Brain pericyte (primary cell): ENCODE measurements at regions not wholly inside any gene's neighbourhood (a gene's known extent, or its start where the extent isn't known, plus 50 kb on each side); places are given as distances from the start of the nearest gene placed in this dataset.

Experiments
- DNase-seq: peaks from one replicate; pipeline ENCODE4 v3.0.0-alpha.2; 2012; ENCODE audit warnings: low read depth, low spot score

GRCh38 chr16:54484700-54485099, 198.1 kb upstream of the IRX3 start:
- no peak for DNase-seq

GRCh38 chr16:54482892-54483574, 196.4 kb upstream of the IRX3 start:
- no peak for DNase-seq

GRCh38 chr16:54480429-54480828, 193.8 kb upstream of the IRX3 start:
- DNase-seq = no peak

GRCh38 chr16:54479546-54479945, 193.0 kb upstream of the IRX3 start:
- no peak for DNase-seq

GRCh38 chr16:54477714-54478113, 191.1 kb upstream of the IRX3 start:
- peak; percentile 60 for DNase-seq

- DNase-seq = no peak
These were observed 188.5 kb upstream of the IRX3 start for GRCh38 chr16:54475019-54475601.

GRCh38 chr16:54473226-54473993, 186.8 kb upstream of the IRX3 start:
- no peak for DNase-seq

- DNase-seq = no peak
These were observed 180.8 kb upstream of the IRX3 start for GRCh38 chr16:54467398-54467797.

- DNase-seq = no peak
These were observed 179.6 kb upstream of the IRX3 start for GRCh38 chr16:54466233-54466632.

GRCh38 chr16:54465063-54465462, 178.5 kb upstream of the IRX3 start:
- DNase-seq = no peak

- no peak for DNase-seq
These were observed 176.2 kb upstream of the IRX3 start for GRCh38 chr16:54462771-54463170.

- DNase-seq = no peak
These were observed 175.6 kb upstream of the IRX3 start for GRCh38 chr16:54462151-54462651.

- DNase-seq = no peak
These were observed 173.8 kb upstream of the IRX3 start for GRCh38 chr16:54460263-54460860.

GRCh38 chr16:54459509-54460262, 173.1 kb upstream of the IRX3 start:
- no peak for DNase-seq

GRCh38 chr16:54458923-54459322, 172.3 kb upstream of the IRX3 start:
- no peak for DNase-seq

GRCh38 chr16:54456291-54456690, 169.7 kb upstream of the IRX3 start:
- DNase-seq = no peak

GRCh38 chr16:54455030-54455725, 168.6 kb upstream of the IRX3 start:
- DNase-seq = no peak

- DNase-seq = no peak
These were observed 168.0 kb upstream of the IRX3 start for GRCh38 chr16:54454616-54455015.

GRCh38 chr16:54453871-54454270, 167.3 kb upstream of the IRX3 start:
- DNase-seq = no peak

GRCh38 chr16:54447576-54448440, 161.2 kb upstream of the IRX3 start:
- no peak for DNase-seq
